ENCODE measurements at regions not wholly inside any gene's neighbourhood (a gene's known extent, or its start where the extent isn't known, plus 50 kb on each side); places are given as distances from the start of the nearest gene placed in this dataset.
"Not testable (repeated sequence)": the region's sequence is repeated elsewhere in the genome, so short reads cannot be mapped to it uniquely, and the experiment has no call there.

DNA sequence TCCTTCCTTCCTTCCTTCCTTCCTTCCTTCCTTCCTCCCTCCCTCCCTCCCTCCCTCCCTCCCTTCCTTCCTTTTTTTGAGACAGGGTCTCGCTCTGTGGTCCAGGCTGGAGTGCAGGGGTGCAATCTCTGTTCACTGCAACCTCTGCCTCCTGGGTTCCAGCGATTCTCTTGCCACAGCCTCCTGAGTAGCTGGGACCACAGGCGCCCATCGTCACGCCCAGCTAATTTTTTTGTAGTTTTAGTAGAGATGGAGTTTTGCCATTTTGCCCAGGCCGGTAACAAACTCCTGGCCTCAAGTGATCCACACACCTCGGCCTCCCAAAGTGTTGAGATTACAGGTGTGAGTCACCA is 50.9 kb downstream of the SMIM38 start:
- TF ChIP-seq POLR2A (IDR thresholded peaks at IDR 0.05), result not testable (repeated sequence)
- TF ChIP-seq, protein P1, sequence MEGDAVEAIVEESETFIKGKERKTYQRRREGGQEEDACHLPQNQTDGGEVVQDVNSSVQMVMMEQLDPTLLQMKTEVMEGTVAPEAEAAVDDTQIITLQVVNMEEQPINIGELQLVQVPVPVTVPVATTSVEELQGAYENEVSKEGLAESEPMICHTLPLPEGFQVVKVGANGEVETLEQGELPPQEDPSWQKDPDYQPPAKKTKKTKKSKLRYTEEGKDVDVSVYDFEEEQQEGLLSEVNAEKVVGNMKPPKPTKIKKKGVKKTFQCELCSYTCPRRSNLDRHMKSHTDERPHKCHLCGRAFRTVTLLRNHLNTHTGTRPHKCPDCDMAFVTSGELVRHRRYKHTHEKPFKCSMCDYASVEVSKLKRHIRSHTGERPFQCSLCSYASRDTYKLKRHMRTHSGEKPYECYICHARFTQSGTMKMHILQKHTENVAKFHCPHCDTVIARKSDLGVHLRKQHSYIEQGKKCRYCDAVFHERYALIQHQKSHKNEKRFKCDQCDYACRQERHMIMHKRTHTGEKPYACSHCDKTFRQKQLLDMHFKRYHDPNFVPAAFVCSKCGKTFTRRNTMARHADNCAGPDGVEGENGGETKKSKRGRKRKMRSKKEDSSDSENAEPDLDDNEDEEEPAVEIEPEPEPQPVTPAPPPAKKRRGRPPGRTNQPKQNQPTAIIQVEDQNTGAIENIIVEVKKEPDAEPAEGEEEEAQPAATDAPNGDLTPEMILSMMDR (IDR thresholded peaks at IDR 0.05), result not testable (repeated sequence)
